ENCODE measurements at regions not wholly inside any gene's neighbourhood (a gene's known extent, or its start where the extent isn't known, plus 50 kb on each side); places are given as distances from the start of the nearest gene placed in this dataset.

GRCh38 chr1:80083892-80084291 lies 1077.4 kb upstream of the ADGRL4 start:
- no peak overlapping the region for H3K4me2 ChIP-seq (replicated peaks; ENCODE audit: extremely low read depth, low read length, poor library complexity, severe bottlenecking)
- H3K27me3 ChIP-seq (ENCODE audit: control insufficient read depth in 2 of 2, insufficient read depth in 2 of 2, low read length in 2 of 2) = no peaks in the 10 kb centered on the region
- Mint-ChIP-seq H3K4me1 (no peaks in the 10 kb centered on the region), H3K4me3 (no peak overlapping the region), H3K36me3 (no peaks in the 10 kb centered on the region), H3K9me3 (peaks cover 0 to 11% (median 3%) of the 10 kb centered on the region in 7 donors), H3K27me3 (ENCODE audit: low read depth in 3 of 3) (peaks cover 0 to 2% (median 0%) of the 10 kb centered on the region in 3 donors), H3K27ac (no peak overlapping the region)
- H3K79me2 ChIP-seq (ENCODE audit: insufficient read depth, low read length) = no peaks in the 10 kb centered on the region
- H3K9ac ChIP-seq (ENCODE audit: insufficient read depth, low read length, poor library complexity, severe bottlenecking) = no peak overlapping the region
- H4K20me1 ChIP-seq (ENCODE audit: insufficient read depth, low read length) = no peaks in the 10 kb centered on the region
- no peak overlapping the region for H2AFZ ChIP-seq (ENCODE audit: insufficient read depth, low read depth, low read length, poor library complexity, severe bottlenecking)
- no peak for DNase-seq
- H3K4me3 ChIP-seq (replicated peaks in 1 of 3; ENCODE audit: low read depth in 2 of 3, low read length in 3 of 3) = no peak overlapping the region
- H3K9me3 ChIP-seq (replicated peaks in 1 of 2; ENCODE audit: control insufficient read depth in 1 of 2, insufficient read depth in 1 of 2, low read length in 2 of 2) = peaks cover 4 to 5% of the 10 kb centered on the region in 2 donors
- TF ChIP-seq, protein P1, sequence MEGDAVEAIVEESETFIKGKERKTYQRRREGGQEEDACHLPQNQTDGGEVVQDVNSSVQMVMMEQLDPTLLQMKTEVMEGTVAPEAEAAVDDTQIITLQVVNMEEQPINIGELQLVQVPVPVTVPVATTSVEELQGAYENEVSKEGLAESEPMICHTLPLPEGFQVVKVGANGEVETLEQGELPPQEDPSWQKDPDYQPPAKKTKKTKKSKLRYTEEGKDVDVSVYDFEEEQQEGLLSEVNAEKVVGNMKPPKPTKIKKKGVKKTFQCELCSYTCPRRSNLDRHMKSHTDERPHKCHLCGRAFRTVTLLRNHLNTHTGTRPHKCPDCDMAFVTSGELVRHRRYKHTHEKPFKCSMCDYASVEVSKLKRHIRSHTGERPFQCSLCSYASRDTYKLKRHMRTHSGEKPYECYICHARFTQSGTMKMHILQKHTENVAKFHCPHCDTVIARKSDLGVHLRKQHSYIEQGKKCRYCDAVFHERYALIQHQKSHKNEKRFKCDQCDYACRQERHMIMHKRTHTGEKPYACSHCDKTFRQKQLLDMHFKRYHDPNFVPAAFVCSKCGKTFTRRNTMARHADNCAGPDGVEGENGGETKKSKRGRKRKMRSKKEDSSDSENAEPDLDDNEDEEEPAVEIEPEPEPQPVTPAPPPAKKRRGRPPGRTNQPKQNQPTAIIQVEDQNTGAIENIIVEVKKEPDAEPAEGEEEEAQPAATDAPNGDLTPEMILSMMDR (IDR thresholded peaks at IDR 0.05) = no peak
- H3K4me1 ChIP-seq (ENCODE audit: control insufficient read depth in 1 of 2, insufficient read depth in 2 of 2, low read length in 2 of 2) = no peaks in the 10 kb centered on the region
- no peak overlapping the region for H3K27ac ChIP-seq (ENCODE audit: low read depth in 1 of 2, low read length in 2 of 2)
- intact Hi-C loops (cut with micrococcal nuclease) = no loop called here
- no CpG with 5 or more reads among the region's 1 CpG for WGBS (ENCODE audit: insufficient coverage)
- no peaks in the 10 kb centered on the region for H3K36me3 ChIP-seq (replicated peaks in 1 of 2; ENCODE audit: control insufficient read depth in 1 of 2, insufficient read depth in 2 of 2, low read length in 2 of 2)

DNA sequence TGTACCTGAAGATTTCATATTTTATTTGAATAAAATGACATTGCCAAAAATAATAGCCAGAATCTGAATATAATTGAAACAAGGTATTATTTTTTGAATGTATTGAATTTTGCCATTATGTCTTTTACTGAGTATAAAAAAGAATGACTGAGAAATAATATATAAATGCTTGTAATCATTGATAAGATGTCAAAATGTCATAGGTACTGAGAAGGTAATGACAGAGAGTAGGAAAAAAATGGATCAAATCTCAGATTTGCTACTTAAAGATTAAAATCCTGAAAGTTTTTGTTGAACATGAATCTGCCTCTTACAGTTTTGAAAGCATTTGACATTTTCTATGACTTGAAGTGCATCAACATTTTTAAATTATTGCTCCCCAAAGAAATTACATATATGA lies 1069.9 kb upstream of the ADGRL4 start:
- Histone ChIP-seq H3K4me2 (replicated peaks; ENCODE audit: extremely low read depth, low read length, poor library complexity, severe bottlenecking) (no peak overlapping the region), H4K20me1 (ENCODE audit: insufficient read depth, low read length) (no peaks in the 10 kb centered on the region), H3K4me1 (ENCODE audit: control insufficient read depth in 1 of 2, insufficient read depth in 2 of 2, low read length in 2 of 2) (no peaks in the 10 kb centered on the region), H3K79me2 (ENCODE audit: insufficient read depth, low read length) (no peaks in the 10 kb centered on the region), H3K4me3 (replicated peaks in 1 of 3; ENCODE audit: low read depth in 2 of 3, low read length in 3 of 3) (no peak overlapping the region), H3K9ac (ENCODE audit: insufficient read depth, low read length, poor library complexity, severe bottlenecking) (no peak overlapping the region), H3K27ac (ENCODE audit: low read depth in 1 of 2, low read length in 2 of 2) (no peak overlapping the region), H3K9me3 (replicated peaks in 1 of 2; ENCODE audit: control insufficient read depth in 1 of 2, insufficient read depth in 1 of 2, low read length in 2 of 2) (no peaks in the 10 kb centered on the region), H3K27me3 (ENCODE audit: control insufficient read depth in 2 of 2, insufficient read depth in 2 of 2, low read length in 2 of 2) (no peaks in the 10 kb centered on the region), H3K36me3 (replicated peaks in 1 of 2; ENCODE audit: control insufficient read depth in 1 of 2, insufficient read depth in 2 of 2, low read length in 2 of 2) (no peaks in the 10 kb centered on the region), H2AFZ (ENCODE audit: insufficient read depth, low read depth, low read length, poor library complexity, severe bottlenecking) (no peak overlapping the region)
- TF ChIP-seq, protein P1 (IDR thresholded peaks at IDR 0.05) = no peak
- Mint-ChIP-seq H3K9me3 (peaks cover 0 to 7% (median 0%) of the 10 kb centered on the region in 7 donors), H3K4me3 (no peak overlapping the region), H3K27me3 (ENCODE audit: low read depth in 3 of 3) (no peaks in the 10 kb centered on the region), H3K36me3 (no peaks in the 10 kb centered on the region), H3K4me1 (no peaks in the 10 kb centered on the region), H3K27ac (no peak overlapping the region)
- DNase-seq = no peak
- intact Hi-C loops (cut with micrococcal nuclease) = no loop called here
